MM.1S (cell line): ENCODE measurements at regions not wholly inside any gene's neighbourhood (a gene's known extent, or its start where the extent isn't known, plus 50 kb on each side); places are given as distances from the start of the nearest gene placed in this dataset.
A peak's percentile ranks its signal among the peaks of the same experiment; 100 is the strongest.

ENCODE experiments used
- DNase-seq: peaks from one replicate; pipeline ENCODE4 v3.0.0-alpha.2; 2015
- H2AFZ ChIP-seq: fragments of 300-600 bp; sonication (generic); 2 replicates; pipeline ENCODE4 v1.6.0; 2016; ENCODE audit warnings: antibody characterized with exemption, low read length
- H3F3A ChIP-seq: fragments of 300-600 bp; sonication (generic); 2 replicates; pipeline ENCODE4 v1.6.1; 2016; ENCODE audit warnings: mild to moderate bottlenecking, antibody characterized with exemption, low read length, moderate library complexity, mixed read lengths; ENCODE audit not compliant: insufficient read depth
- H3K27ac ChIP-seq: fragments of 300-600 bp; sonication (generic); 2 replicates; pipeline ENCODE4 v1.5.1; 2016; ENCODE audit warnings: mild to moderate bottlenecking, low read length
- H3K27me3 ChIP-seq: fragments of 300-600 bp; sonication (generic); replicated peaks from 2 replicates; pipeline ENCODE4 v1.6.0; 2016; ENCODE audit warnings: low read length; ENCODE audit not compliant: insufficient read depth
- H3K36me3 ChIP-seq: fragments of 300-600 bp; sonication (generic); replicated peaks from 2 replicates; pipeline ENCODE4 v1.6.1; 2016; ENCODE audit warnings: mild to moderate bottlenecking, low read length, mixed read lengths; ENCODE audit not compliant: insufficient read depth
- H3K4me1 ChIP-seq: fragments of 300-600 bp; sonication (generic); 2 replicates; pipeline ENCODE4 v1.6.1; 2016; ENCODE audit warnings: low read length, mixed read lengths
- H3K4me2 ChIP-seq: fragments of 300-600 bp; sonication (generic); 2 replicates; pipeline ENCODE4 v1.6.0; 2016; ENCODE audit warnings: low read depth, low read length
- H3K4me3 ChIP-seq: fragments of 300-600 bp; sonication (generic); 2 replicates; pipeline ENCODE4 v1.5.1; 2016; ENCODE audit warnings: low read length, mixed read lengths
- H3K79me2 ChIP-seq: fragments of 300-600 bp; sonication (generic); 2 replicates; pipeline ENCODE4 v1.6.1; 2016; ENCODE audit warnings: mixed run types, low read length, mixed read lengths
- H3K9ac ChIP-seq: fragments of 300-600 bp; sonication (generic); 2 replicates; pipeline ENCODE4 v1.6.1; 2016; ENCODE audit warnings: low read length, mixed read lengths
- H3K9me2 ChIP-seq: fragments of 300-600 bp; sonication (generic); replicated peaks from 2 replicates; pipeline ENCODE4 v1.6.1; 2016; ENCODE audit warnings: mild to moderate bottlenecking, low read length, mixed read lengths; ENCODE audit not compliant: insufficient read depth
- H3K9me3 ChIP-seq: fragments of 300-600 bp; sonication (generic); replicated peaks from 2 replicates; pipeline ENCODE4 v1.6.1; 2016; ENCODE audit warnings: mild to moderate bottlenecking, low read length, mixed read lengths; ENCODE audit not compliant: insufficient read depth
- H4K20me1 ChIP-seq: fragments of 300-600 bp; sonication (generic); 2 replicates; pipeline ENCODE4 v1.6.1; 2016; ENCODE audit warnings: mild to moderate bottlenecking, low read length, moderate library complexity, mixed read lengths; ENCODE audit not compliant: insufficient read depth
- EZH2 ChIP-seq: fragments of 300-600 bp; sonication (generic); optimal IDR thresholded peaks from 2 replicates; pipeline ENCODE3; 2017; ENCODE audit warnings: low read depth, mild to moderate bottlenecking, antibody characterized with exemption, low read length, mixed read lengths
- EZH2phosphoT487 ChIP-seq: fragments of 300-600 bp; sonication (generic); IDR thresholded peaks from 2 replicates; pipeline ENCODE4 v1.6.1; 2018; ENCODE audit warnings: antibody characterized with exemption, low read length
- TF ChIP-seq, protein P1 (sequence below): fragments of 300-600 bp; sonication (generic); IDR thresholded peaks from 2 replicates; pipeline ENCODE4 v1.5.1; 2016; ENCODE audit warnings: antibody characterized with exemption, low read length, mixed read lengths

DNA sequence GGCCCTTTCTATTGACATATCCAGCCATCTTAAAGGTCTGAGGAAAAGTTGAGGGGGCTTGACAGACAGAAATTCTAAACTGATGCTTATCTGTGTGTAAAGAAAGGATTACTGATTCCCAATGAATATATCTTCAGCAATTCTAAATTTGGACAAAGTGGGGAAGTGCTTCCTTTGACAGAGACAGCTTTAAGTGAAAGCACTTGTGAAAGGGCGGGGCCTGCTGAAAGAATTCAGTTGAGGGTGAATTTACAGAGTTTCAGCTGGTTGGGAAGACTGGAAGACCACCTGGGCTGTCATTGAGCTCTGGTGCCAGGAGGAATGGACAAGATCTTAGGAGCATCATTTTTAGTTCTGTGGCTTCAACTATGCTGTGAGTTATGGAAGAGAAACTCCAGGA lies 412.5 kb upstream of the OR4E1 start:
- Histone ChIP-seq H3K36me3 (no peaks in the 10 kb centered on the region), H3K4me3 (no peak overlapping the region), H3K27ac (no peak overlapping the region), H2AFZ (no peak overlapping the region), H3K9me3 (no peaks in the 10 kb centered on the region), H3K9me2 (no peaks in the 10 kb centered on the region), H3K27me3 (no peaks in the 10 kb centered on the region), H4K20me1 (no peaks in the 10 kb centered on the region), H3K79me2 (no peaks in the 10 kb centered on the region), H3K4me1 (no peaks in the 10 kb centered on the region), H3K9ac (no peak overlapping the region), H3F3A (no peaks in the 10 kb centered on the region), H3K4me2 (no peak overlapping the region)
- no peak for DNase-seq
- TF ChIP-seq EZH2phosphoT487 (no peak), EZH2 (no peak)
- TF ChIP-seq, protein P1, sequence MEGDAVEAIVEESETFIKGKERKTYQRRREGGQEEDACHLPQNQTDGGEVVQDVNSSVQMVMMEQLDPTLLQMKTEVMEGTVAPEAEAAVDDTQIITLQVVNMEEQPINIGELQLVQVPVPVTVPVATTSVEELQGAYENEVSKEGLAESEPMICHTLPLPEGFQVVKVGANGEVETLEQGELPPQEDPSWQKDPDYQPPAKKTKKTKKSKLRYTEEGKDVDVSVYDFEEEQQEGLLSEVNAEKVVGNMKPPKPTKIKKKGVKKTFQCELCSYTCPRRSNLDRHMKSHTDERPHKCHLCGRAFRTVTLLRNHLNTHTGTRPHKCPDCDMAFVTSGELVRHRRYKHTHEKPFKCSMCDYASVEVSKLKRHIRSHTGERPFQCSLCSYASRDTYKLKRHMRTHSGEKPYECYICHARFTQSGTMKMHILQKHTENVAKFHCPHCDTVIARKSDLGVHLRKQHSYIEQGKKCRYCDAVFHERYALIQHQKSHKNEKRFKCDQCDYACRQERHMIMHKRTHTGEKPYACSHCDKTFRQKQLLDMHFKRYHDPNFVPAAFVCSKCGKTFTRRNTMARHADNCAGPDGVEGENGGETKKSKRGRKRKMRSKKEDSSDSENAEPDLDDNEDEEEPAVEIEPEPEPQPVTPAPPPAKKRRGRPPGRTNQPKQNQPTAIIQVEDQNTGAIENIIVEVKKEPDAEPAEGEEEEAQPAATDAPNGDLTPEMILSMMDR: no peak

DNA sequence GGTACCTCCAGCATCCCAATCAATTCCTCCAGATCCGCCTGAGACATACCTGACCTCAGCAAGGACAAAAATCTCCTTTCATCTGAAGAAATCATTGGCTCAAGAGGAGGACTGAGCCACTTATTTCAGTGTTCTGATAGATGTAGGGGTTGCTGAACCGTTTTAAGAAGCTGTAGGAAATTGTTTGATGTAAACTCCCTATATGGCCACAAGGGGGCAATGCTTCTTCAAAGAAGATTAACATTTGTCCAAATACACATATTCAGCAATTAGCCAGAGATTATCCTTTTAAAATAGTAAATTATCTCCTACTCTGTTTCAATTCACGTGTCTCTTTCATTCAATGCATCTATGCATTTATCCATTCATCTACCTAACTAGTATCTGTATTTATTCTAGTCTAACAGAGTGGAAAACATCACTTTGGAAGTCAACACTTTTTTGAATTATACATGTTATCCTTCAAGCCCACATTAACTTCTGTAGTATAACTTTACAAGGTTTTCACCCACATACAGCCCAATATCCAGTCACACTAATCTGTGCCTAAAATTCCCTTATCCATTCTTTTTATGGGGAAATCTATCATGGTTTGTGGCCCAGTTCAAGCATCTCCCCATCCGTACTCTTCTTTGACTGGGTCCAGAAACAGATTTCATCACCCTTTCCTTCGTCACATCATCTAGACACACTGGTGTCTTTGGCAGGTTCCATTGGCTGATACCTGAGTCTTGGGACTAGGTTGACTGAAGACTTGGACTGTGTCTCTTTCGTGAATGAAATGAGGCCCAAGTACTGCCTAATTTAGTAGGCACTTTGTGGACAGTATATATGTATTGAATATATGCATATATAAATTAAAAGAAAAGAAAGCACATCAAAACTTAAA lies 411.0 kb upstream of the OR4E1 start:
- Histone ChIP-seq H3K27ac (no peak overlapping the region), H3K9ac (no peak overlapping the region), H3K4me1 (no peaks in the 10 kb centered on the region), H3K9me2 (no peaks in the 10 kb centered on the region), H3K4me3 (no peak overlapping the region), H3K9me3 (no peaks in the 10 kb centered on the region), H2AFZ (no peak overlapping the region), H3K4me2 (no peak overlapping the region), H4K20me1 (no peaks in the 10 kb centered on the region), H3K79me2 (no peaks in the 10 kb centered on the region), H3K36me3 (no peaks in the 10 kb centered on the region), H3F3A (no peaks in the 10 kb centered on the region), H3K27me3 (no peaks in the 10 kb centered on the region)
- TF ChIP-seq, protein P1: peak; percentile 51
- TF ChIP-seq EZH2phosphoT487: no peak
- peak; percentile 46 for DNase-seq

DNA sequence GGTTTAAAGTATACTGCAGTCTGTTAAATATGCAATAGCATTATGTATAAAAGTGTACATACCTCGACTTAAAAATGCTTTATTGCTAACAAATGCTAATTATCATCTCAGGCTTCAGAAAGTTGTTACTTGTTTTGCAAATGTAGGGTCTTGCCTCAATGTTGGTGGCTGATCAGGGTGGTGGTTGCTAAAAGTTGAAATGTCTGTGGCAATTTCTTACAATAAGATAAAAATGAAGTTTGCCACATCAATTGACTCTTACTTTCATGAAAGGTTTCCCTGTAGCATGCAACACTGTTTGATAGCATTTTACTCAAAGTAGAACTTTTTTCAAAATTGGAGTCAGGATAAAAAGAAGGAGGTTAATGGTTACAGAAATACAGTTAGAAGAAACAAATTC lies 407.7 kb upstream of the OR4E1 start:
- no peak overlapping the region for H3K4me2 ChIP-seq
- H3F3A ChIP-seq: no peaks in the 10 kb centered on the region
- no peaks in the 10 kb centered on the region for H3K9me2 ChIP-seq
- H3K27me3 ChIP-seq: no peaks in the 10 kb centered on the region
- TF ChIP-seq, protein P1: no peak
- no peak for TF ChIP-seq EZH2
- no peak for TF ChIP-seq EZH2phosphoT487
- H4K20me1 ChIP-seq: no peaks in the 10 kb centered on the region
- no peak overlapping the region for H3K4me3 ChIP-seq
- no peak overlapping the region for H3K27ac ChIP-seq
- H3K36me3 ChIP-seq: no peaks in the 10 kb centered on the region
- H3K9ac ChIP-seq: no peak overlapping the region
- H3K9me3 ChIP-seq: no peaks in the 10 kb centered on the region
- no peaks in the 10 kb centered on the region for H3K4me1 ChIP-seq
- H2AFZ ChIP-seq: no peak overlapping the region
- H3K79me2 ChIP-seq: no peaks in the 10 kb centered on the region
- DNase-seq: no peak
